ENCODE measurements at regions not wholly inside any gene's neighbourhood (a gene's known extent, or its start where the extent isn't known, plus 50 kb on each side); places are given as distances from the start of the nearest gene placed in this dataset.

- ATAC-seq, result peak; percentile 63
Measured at GRCh38 chr18:56202678-56203077, 435.7 kb downstream of the TXNL1 start.

DNA sequence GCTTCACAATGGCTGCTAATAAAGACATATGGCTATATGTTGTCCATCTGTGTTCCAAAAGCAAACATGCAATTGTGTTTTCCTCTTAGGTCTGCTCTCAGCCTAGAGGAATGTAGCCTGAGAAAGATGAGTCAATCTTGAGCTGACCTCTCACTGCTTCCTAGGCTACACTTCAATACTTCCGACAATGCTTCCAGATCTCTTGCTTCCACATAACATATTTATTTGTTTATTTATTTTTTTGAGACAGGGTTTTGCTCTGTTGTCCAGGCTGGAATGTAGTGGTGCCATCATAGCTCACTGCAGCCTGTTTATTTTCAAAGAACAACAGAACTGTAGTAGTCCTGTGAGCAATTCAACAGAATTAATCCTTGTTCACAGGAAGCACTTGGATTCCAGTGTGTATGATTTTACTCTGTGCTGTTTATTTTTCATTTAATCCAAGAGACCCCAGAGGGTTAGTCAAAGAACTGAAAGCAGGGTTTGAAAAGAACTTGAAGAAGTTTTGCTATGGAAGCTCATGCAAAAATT is 437.9 kb downstream of the TXNL1 start:
- WGBS, 2 donors (ENCODE audit: low coverage in 1 of 2), result 75 to 86% methylated on average over 1 of the region's 1 CpG
- Histone ChIP-seq H3K4me3 (no peak overlapping the region), H3K27me3 (no peaks in the 10 kb centered on the region), H3K27ac (no peak overlapping the region), H3K36me3 (no peaks in the 10 kb centered on the region), H3K4me1 (peaks cover 5 to 32% (median 6%) of the 10 kb centered on the region in 3 donors), H3K9me3 (peaks cover 0 to 17% (median 4%) of the 10 kb centered on the region in 3 donors)
- TF ChIP-seq POLR2AphosphoS5 (IDR thresholded peaks at IDR 0.05), result no peak
- ATAC-seq, result no peak

More at GRCh38 chr18:56202678-56203077, 435.7 kb downstream of the TXNL1 start:
- Histone ChIP-seq H3K9me3 (peaks cover 0 to 17% (median 4%) of the 10 kb centered on the region in 3 donors), H3K36me3 (no peaks in the 10 kb centered on the region), H3K4me1 (peaks cover 5 to 32% (median 6%) of the 10 kb centered on the region in 3 donors), H3K27me3 (no peaks in the 10 kb centered on the region), H3K4me3 (no peak overlapping the region), H3K27ac (peak overlapping the region in 3 of 4 donors; percentile 44 to 68 (median 67))
- TF ChIP-seq POLR2A (IDR thresholded peaks at IDR 0.05) (no peak), POLR2AphosphoS5 (IDR thresholded peaks at IDR 0.05) (peak; percentile 46)
- WGBS, 2 donors (ENCODE audit: low coverage in 1 of 2), result 18 to 33% methylated on average over 3 of the region's 3 CpGs

DNA sequence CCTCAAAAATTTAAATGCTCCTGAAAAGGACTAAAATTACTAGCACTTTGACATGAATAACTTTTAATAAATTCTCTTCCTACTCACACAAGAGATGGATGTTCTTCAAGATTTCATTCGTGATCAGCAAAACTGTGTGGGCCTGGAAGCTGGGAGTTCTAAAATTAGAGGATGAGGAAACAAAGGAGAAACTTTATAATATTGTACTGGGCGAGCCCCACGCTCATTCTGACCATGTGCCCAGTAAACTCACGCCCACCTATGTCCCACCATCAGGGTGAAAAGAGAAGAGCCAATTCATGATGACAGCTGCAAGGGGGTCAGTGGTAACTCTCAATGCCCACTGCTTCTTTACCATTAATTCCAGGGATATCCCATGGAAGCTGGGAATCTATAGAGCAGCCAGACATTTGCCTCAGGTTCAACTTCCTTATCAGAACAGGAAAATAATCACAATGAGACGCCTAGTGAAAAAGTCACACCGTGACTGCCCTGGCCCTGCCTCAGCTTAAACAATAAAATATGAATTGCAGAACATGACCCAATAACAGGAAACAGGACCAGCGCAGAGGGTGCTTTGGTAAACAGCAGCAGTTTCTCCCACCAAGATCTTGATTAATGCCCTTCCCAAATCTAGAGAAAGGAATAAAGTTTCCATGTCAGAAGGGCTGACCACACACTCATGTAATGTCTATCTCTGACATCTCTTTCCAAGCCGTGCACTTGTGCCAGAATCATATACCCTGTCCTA is 438.6 kb downstream of the TXNL1 start:
- 66 to 82% methylated on average over 6 to 8 of the region's 8 CpGs for WGBS, 2 donors (ENCODE audit: low coverage in 1 of 2)
- Histone ChIP-seq H3K4me3 (no peak overlapping the region), H3K27me3 (no peaks in the 10 kb centered on the region), H3K27ac (no peak overlapping the region), H3K9me3 (peaks cover 0 to 17% (median 4%) of the 10 kb centered on the region in 3 donors), H3K4me1 (peaks cover 5 to 32% (median 6%) of the 10 kb centered on the region in 3 donors), H3K36me3 (no peaks in the 10 kb centered on the region)
- TF ChIP-seq, protein P1, sequence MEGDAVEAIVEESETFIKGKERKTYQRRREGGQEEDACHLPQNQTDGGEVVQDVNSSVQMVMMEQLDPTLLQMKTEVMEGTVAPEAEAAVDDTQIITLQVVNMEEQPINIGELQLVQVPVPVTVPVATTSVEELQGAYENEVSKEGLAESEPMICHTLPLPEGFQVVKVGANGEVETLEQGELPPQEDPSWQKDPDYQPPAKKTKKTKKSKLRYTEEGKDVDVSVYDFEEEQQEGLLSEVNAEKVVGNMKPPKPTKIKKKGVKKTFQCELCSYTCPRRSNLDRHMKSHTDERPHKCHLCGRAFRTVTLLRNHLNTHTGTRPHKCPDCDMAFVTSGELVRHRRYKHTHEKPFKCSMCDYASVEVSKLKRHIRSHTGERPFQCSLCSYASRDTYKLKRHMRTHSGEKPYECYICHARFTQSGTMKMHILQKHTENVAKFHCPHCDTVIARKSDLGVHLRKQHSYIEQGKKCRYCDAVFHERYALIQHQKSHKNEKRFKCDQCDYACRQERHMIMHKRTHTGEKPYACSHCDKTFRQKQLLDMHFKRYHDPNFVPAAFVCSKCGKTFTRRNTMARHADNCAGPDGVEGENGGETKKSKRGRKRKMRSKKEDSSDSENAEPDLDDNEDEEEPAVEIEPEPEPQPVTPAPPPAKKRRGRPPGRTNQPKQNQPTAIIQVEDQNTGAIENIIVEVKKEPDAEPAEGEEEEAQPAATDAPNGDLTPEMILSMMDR (IDR thresholded peaks at IDR 0.05), result no peak
- TF ChIP-seq POLR2A (IDR thresholded peaks at IDR 0.05), result no peak
- no peak for TF ChIP-seq EP300 (IDR thresholded peaks at IDR 0.05)
- no peak for TF ChIP-seq POLR2AphosphoS5 (IDR thresholded peaks at IDR 0.05)
- ATAC-seq, result no peak

DNA sequence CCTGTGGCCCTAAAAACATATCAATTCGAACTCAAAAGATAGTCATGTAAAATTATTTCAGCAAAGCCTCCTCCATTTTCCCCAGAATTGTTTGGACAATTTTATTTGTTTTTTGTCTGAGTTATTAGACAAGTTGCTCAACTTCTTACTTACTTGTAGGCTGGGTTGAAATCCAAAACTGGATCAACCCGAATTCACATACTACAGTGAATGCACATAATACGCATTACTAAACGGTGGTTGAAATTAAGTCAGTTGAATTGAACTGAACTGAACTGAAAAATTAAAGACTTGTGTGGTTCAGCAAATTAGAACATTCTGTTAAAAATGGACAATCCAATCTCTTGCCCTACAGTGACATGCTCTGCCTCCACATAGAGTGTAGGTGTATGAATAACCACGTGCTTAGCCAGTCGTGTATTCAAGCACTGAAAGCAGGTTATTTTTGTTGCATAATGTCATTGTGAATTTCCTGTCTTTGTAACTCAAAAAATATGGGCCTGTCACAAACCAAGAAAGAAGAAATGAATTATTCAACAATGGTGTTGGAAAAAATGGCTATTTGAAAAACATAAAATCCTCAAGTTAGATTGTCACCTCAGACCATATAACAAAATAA is 441.0 kb downstream of the TXNL1 start:
- H3K27ac ChIP-seq, result no peak overlapping the region
- H3K4me1 ChIP-seq, result peaks cover 5 to 24% (median 5%) of the 10 kb centered on the region in 3 donors
- TF ChIP-seq POLR2A (IDR thresholded peaks at IDR 0.05) (no peak), EP300 (IDR thresholded peaks at IDR 0.05) (no peak), POLR2AphosphoS5 (IDR thresholded peaks at IDR 0.05) (no peak)
- TF ChIP-seq, protein P1 (IDR thresholded peaks at IDR 0.05), result no peak
- 79 to 90% methylated on average over 6 of the region's 6 CpGs for WGBS, 2 donors (ENCODE audit: low coverage in 1 of 2)
- ATAC-seq, result no peak
- no peaks in the 10 kb centered on the region for H3K36me3 ChIP-seq
- H3K4me3 ChIP-seq, result no peak overlapping the region
- H3K9me3 ChIP-seq, result no peaks in the 10 kb centered on the region
- H3K27me3 ChIP-seq, result no peaks in the 10 kb centered on the region

DNA sequence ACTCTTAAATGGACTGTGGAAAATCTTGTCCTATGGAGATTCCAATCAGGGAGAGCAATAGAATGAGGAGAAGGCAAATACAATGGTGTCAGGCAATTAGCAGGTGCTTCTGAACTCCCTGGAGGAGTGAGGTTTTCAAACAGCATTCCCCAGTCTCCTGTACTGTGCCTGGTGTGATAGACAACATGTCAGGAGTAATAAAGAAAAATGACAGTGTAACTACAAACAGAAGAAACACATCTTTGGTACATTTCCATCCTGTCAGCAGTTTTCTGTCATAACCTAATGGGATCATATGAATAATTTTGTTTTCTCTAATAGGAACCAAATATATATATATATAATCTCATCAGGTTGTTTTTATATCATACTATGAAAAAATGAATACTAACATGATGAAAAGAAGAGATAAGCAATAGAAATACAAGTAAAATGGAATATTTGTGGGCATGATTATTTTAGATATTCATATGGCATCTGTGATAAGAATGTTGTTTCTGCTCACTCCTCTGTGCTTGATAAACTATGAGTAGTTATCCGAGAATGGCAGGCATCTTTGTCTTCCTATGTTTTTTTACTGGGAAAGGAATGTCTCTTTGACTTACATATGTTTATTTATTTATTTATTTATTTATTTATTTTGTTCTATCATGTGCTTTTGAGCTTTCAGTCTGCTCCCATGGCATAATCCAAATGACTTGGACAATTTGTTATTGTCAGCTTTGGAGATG is 441.7 kb downstream of the TXNL1 start:
- H3K36me3 ChIP-seq, result no peaks in the 10 kb centered on the region
- no peaks in the 10 kb centered on the region for H3K27me3 ChIP-seq
- WGBS, 2 donors (ENCODE audit: low coverage in 1 of 2), result 80 to 100% methylated on average over 1 of the region's 1 CpG
- TF ChIP-seq POLR2AphosphoS5 (IDR thresholded peaks at IDR 0.05), result no peak
- no peak for TF ChIP-seq POLR2A (IDR thresholded peaks at IDR 0.05)
- TF ChIP-seq, protein P1 (IDR thresholded peaks at IDR 0.05), result no peak
- TF ChIP-seq EP300 (IDR thresholded peaks at IDR 0.05), result no peak
- H3K4me3 ChIP-seq, result no peak overlapping the region
- no peak overlapping the region for H3K27ac ChIP-seq
- H3K4me1 ChIP-seq, result peaks cover 0 to 17% (median 0%) of the 10 kb centered on the region in 3 donors
- no peak for ATAC-seq
- H3K9me3 ChIP-seq, result no peaks in the 10 kb centered on the region

Measured in gastroesophageal sphincter (tissue), 4 donors.